ENCODE measurements at regions not wholly inside any gene's neighbourhood (a gene's known extent, or its start where the extent isn't known, plus 50 kb on each side); places are given as distances from the start of the nearest gene placed in this dataset.

- TF ChIP-seq CTCF (IDR thresholded peaks at IDR 0.05; ENCODE audit: poor library complexity) (no peak), EZH2phosphoT487 (IDR thresholded peaks at IDR 0.05; ENCODE audit: low read depth, severe bottlenecking, unreplicated experiment) (no peak)
Observed at GRCh38 chr9:89747596-89747995, 142.8 kb downstream of the GADD45G start.

Measured in hepatocyte (in vitro differentiated cells).